ENCODE measurements at regions not wholly inside any gene's neighbourhood (a gene's known extent, or its start where the extent isn't known, plus 50 kb on each side); places are given as distances from the start of the nearest gene placed in this dataset.

DNA sequence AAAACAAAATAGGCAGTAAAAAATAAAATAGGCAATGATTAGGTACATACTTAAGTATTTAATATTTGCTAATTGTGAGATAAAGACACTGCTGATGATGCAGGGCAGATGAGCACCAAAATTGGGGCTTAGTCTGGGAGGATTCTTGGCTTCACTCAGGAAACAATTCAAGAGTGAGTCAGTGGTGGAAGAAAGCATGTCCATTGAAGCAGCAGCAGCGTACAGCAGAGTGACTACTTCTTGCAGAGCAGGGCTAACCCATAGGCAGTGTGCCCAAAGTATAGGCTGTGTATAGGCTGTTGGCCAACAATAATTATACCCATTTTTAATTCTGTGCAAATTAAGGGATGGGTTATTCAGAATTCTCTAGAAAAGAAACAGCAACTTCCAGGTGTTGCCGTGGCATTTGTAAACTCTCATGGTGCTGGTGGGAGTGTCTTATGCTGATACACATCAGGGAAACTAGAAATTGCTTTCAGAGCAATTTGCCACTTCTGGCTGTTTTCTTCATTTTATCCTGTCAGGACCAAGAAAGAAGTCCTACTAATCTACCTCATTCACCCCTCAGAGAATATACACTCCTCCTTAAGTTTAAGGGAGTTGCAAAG is 317.3 kb upstream of the NAALADL2 start:
- dilution Hi-C loops (cut with MboI; ENCODE audit: extremely low pct_ligation_motif_present, low sequenced_read_pairs): no loop called here
- Histone ChIP-seq H3K4me3 (replicated peaks in 1 of 3; ENCODE audit: insufficient read depth in 1 of 3, low read depth in 1 of 3, low read length in 3 of 3) (no peak overlapping the region), H3K36me3 (ENCODE audit: control insufficient read depth in 2 of 2, extremely low read depth in 1 of 2, insufficient read depth in 2 of 2, low read length in 2 of 2) (no peaks in the 10 kb centered on the region), H3K4me1 (ENCODE audit: control insufficient read depth, extremely low read depth, insufficient read depth, low read length) (no peaks in the 10 kb centered on the region), H3K9me1 (replicated peaks; ENCODE audit: control insufficient read depth, extremely low read depth, insufficient read depth, low read length) (no peaks in the 10 kb centered on the region), H3K27me3 (ENCODE audit: control insufficient read depth in 2 of 2, insufficient read depth in 2 of 2, low read length in 2 of 2) (no peaks in the 10 kb centered on the region), H3K9ac (replicated peaks; ENCODE audit: extremely low read depth, insufficient read depth, low read length) (no peak overlapping the region), H3K79me2 (ENCODE audit: control insufficient read depth, insufficient read depth, low read length) (no peaks in the 10 kb centered on the region), H3K4me2 (ENCODE audit: insufficient read depth, low read length) (no peak overlapping the region), H4K20me1 (replicated peaks; ENCODE audit: control insufficient read depth, extremely low read depth, insufficient read depth, low read length) (no peaks in the 10 kb centered on the region), H3K9me3 (replicated peaks; ENCODE audit: control insufficient read depth, insufficient read depth, low read length) (no peaks in the 10 kb centered on the region), H2AFZ (ENCODE audit: low read depth, low read length) (no peak overlapping the region), H3K27ac (ENCODE audit: insufficient read depth, low read depth, low read length) (no peak overlapping the region)
- intact Hi-C loops (cut with micrococcal nuclease): no loop called here
- ChIA-PET CTCF (no interaction called here), POLR2A (no interaction called here)
- FAIRE-seq: no peak
- BruUV-seq (replicated peaks): no TSS peak
- TF ChIP-seq POLR2AphosphoS5 (IDR thresholded peaks at IDR 0.05; ENCODE audit: insufficient read depth, low read depth, low read length) (no peak), MYC (IDR thresholded peaks at IDR 0.05; ENCODE audit: low read depth, low read length) (no peak), EZH2 (IDR thresholded peaks at IDR 0.05; ENCODE audit: borderline replicate concordance, low read depth, low read length, severe bottlenecking) (no peak), POLR2A (IDR thresholded peaks at IDR 0.05; ENCODE audit: low read depth, low read length) (no peak), FOS (IDR thresholded peaks at IDR 0.05; ENCODE audit: borderline replicate concordance, insufficient read depth, low read length) (peak; percentile 5)
- TF ChIP-seq, protein P1, sequence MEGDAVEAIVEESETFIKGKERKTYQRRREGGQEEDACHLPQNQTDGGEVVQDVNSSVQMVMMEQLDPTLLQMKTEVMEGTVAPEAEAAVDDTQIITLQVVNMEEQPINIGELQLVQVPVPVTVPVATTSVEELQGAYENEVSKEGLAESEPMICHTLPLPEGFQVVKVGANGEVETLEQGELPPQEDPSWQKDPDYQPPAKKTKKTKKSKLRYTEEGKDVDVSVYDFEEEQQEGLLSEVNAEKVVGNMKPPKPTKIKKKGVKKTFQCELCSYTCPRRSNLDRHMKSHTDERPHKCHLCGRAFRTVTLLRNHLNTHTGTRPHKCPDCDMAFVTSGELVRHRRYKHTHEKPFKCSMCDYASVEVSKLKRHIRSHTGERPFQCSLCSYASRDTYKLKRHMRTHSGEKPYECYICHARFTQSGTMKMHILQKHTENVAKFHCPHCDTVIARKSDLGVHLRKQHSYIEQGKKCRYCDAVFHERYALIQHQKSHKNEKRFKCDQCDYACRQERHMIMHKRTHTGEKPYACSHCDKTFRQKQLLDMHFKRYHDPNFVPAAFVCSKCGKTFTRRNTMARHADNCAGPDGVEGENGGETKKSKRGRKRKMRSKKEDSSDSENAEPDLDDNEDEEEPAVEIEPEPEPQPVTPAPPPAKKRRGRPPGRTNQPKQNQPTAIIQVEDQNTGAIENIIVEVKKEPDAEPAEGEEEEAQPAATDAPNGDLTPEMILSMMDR (IDR thresholded peaks at IDR 0.05; ENCODE audit: extremely low read depth in 1 of 2, insufficient read depth in 1 of 2, low read depth in 1 of 2, low read length in 2 of 2): no peak
- TF ChIP-seq, protein P2, sequence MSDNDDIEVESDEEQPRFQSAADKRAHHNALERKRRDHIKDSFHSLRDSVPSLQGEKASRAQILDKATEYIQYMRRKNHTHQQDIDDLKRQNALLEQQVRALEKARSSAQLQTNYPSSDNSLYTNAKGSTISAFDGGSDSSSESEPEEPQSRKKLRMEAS (IDR thresholded peaks at IDR 0.05; ENCODE audit: insufficient read depth, insufficient read length): no peak
- DNase-seq (ENCODE audit: low read depth, low spot score): no peak

Data from endothelial cell of umbilical vein (primary cell).